ENCODE measurements at regions not wholly inside any gene's neighbourhood (a gene's known extent, or its start where the extent isn't known, plus 50 kb on each side); places are given as distances from the start of the nearest gene placed in this dataset.

GRCh38 chr17:72579990-72580320 lies 459.1 kb downstream of the SOX9 start:
- no peak for DNase-seq (ENCODE audit: extremely low spot score in 2 of 2)
- TF ChIP-seq, protein P1, sequence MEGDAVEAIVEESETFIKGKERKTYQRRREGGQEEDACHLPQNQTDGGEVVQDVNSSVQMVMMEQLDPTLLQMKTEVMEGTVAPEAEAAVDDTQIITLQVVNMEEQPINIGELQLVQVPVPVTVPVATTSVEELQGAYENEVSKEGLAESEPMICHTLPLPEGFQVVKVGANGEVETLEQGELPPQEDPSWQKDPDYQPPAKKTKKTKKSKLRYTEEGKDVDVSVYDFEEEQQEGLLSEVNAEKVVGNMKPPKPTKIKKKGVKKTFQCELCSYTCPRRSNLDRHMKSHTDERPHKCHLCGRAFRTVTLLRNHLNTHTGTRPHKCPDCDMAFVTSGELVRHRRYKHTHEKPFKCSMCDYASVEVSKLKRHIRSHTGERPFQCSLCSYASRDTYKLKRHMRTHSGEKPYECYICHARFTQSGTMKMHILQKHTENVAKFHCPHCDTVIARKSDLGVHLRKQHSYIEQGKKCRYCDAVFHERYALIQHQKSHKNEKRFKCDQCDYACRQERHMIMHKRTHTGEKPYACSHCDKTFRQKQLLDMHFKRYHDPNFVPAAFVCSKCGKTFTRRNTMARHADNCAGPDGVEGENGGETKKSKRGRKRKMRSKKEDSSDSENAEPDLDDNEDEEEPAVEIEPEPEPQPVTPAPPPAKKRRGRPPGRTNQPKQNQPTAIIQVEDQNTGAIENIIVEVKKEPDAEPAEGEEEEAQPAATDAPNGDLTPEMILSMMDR (IDR thresholded peaks at IDR 0.05) = no peak
- TF ChIP-seq POLR2A (IDR thresholded peaks at IDR 0.05) (no peak), POLR2AphosphoS5 (IDR thresholded peaks at IDR 0.05; ENCODE audit: insufficient read depth in 1 of 2, low read depth in 1 of 2) (no peak)
- H3K9me3 ChIP-seq = no peaks in the 10 kb centered on the region
- H3K4me3 ChIP-seq = no peak overlapping the region
- no peaks in the 10 kb centered on the region for H3K4me1 ChIP-seq
- no peaks in the 10 kb centered on the region for H3K36me3 ChIP-seq
- no peaks in the 10 kb centered on the region for H3K27me3 ChIP-seq
- intact Hi-C loops (cut with DNase I) = no loop called here
- no peak overlapping the region for H3K27ac ChIP-seq

- Histone ChIP-seq H3K27me3 (no peaks in the 10 kb centered on the region), H3K36me3 (no peaks in the 10 kb centered on the region), H3K4me3 (no peak overlapping the region), H3K9me3 (no peaks in the 10 kb centered on the region), H3K27ac (no peak overlapping the region), H3K4me1 (no peaks in the 10 kb centered on the region)
- peak in 1 of 2 donors; percentile 46 for TF ChIP-seq POLR2AphosphoS5 (IDR thresholded peaks at IDR 0.05; ENCODE audit: insufficient read depth in 1 of 2, low read depth in 1 of 2)
- TF ChIP-seq, protein P1 (IDR thresholded peaks at IDR 0.05) = no peak
- intact Hi-C loops (cut with DNase I) = no loop called here
- no peak for DNase-seq (ENCODE audit: extremely low spot score in 2 of 2)
Observed at GRCh38 chr17:72580321-72581127, 459.7 kb downstream of the SOX9 start.

- intact Hi-C loops (cut with DNase I) = no loop called here
- Histone ChIP-seq H3K4me3 (no peak overlapping the region), H3K27me3 (no peaks in the 10 kb centered on the region), H3K27ac (no peak overlapping the region), H3K36me3 (no peaks in the 10 kb centered on the region), H3K4me1 (peaks cover 18% of the 10 kb centered on the region), H3K9me3 (no peaks in the 10 kb centered on the region)
- no peak for TF ChIP-seq POLR2A (IDR thresholded peaks at IDR 0.05)
- TF ChIP-seq, protein P1 (IDR thresholded peaks at IDR 0.05) = no peak
- no peak for TF ChIP-seq POLR2AphosphoS5 (IDR thresholded peaks at IDR 0.05; ENCODE audit: insufficient read depth in 1 of 2, low read depth in 1 of 2)
- no peak for DNase-seq (ENCODE audit: extremely low spot score in 2 of 2)
Observed at GRCh38 chr17:72587156-72587555, 466.3 kb downstream of the SOX9 start.

- no peaks in the 10 kb centered on the region for H3K36me3 ChIP-seq
- intact Hi-C loops (cut with DNase I) = no loop called here
- no peaks in the 10 kb centered on the region for H3K27me3 ChIP-seq
- H3K4me3 ChIP-seq = no peak overlapping the region
- no peak for DNase-seq (ENCODE audit: extremely low spot score in 2 of 2)
- TF ChIP-seq POLR2AphosphoS5 (IDR thresholded peaks at IDR 0.05; ENCODE audit: insufficient read depth in 1 of 2, low read depth in 1 of 2) (no peak), POLR2A (IDR thresholded peaks at IDR 0.05) (no peak)
- TF ChIP-seq, protein P1 (IDR thresholded peaks at IDR 0.05) = no peak
- no peak overlapping the region for H3K27ac ChIP-seq
- H3K4me1 ChIP-seq = peaks cover 22% of the 10 kb centered on the region
- H3K9me3 ChIP-seq = no peaks in the 10 kb centered on the region
Observed at GRCh38 chr17:72587773-72588511, 467.1 kb downstream of the SOX9 start.

DNA sequence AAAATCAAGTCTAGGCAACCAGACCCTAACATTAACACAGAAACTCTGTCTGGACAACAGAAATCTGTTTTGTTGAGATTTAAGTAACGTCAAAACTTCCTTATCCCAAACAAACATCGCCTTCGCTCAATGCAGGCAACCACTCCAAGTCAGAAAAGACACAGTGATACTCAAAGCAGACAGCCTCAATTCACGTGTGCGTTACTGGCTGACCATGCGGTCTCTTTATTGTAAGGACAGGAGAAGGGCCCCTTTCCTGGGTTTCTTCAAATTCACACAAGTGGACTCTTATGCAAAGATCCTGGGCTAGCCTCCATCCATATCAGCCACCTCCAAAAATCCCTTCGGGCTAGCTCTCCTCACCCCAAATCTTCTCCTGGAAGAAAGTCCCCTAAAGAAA lies 467.7 kb downstream of the SOX9 start:
- Histone ChIP-seq H3K4me1 (peaks cover 22% of the 10 kb centered on the region), H3K27ac (no peak overlapping the region), H3K9me3 (no peaks in the 10 kb centered on the region), H3K4me3 (no peak overlapping the region), H3K27me3 (no peaks in the 10 kb centered on the region), H3K36me3 (no peaks in the 10 kb centered on the region)
- TF ChIP-seq POLR2AphosphoS5 (IDR thresholded peaks at IDR 0.05; ENCODE audit: insufficient read depth in 1 of 2, low read depth in 1 of 2) = no peak
- TF ChIP-seq POLR2A (IDR thresholded peaks at IDR 0.05) = no peak
- TF ChIP-seq, protein P1 (IDR thresholded peaks at IDR 0.05) = no peak
- intact Hi-C loops (cut with DNase I) = no loop called here
- no peak for DNase-seq (ENCODE audit: extremely low spot score in 2 of 2)

All from vagina (tissue), 2 donors.